NCI-H1930 (cell line): ENCODE measurements at regions not wholly inside any gene's neighbourhood (a gene's known extent, or its start where the extent isn't known, plus 50 kb on each side); places are given as distances from the start of the nearest gene placed in this dataset.
"Not testable (repeated sequence)": the region's sequence is repeated elsewhere in the genome, so short reads cannot be mapped to it uniquely, and the experiment has no call there.

ENCODE experiments used
- DNase-seq, 2 experiments: peaks; one replicate each; lab custom pipeline; 2025; lab: John Stamatoyannopoulos, UW

- no peak for DNase-seq
Measured at GRCh38 chr5:3190930-3191329, 404.7 kb upstream of the IRX1 start.

GRCh38 chr5:3190433-3190832 lies 405.2 kb upstream of the IRX1 start:
- DNase-seq, result no peak

GRCh38 chr5:3187771-3188425 lies 407.7 kb upstream of the IRX1 start:
- peak; percentile 66 to 70 for DNase-seq

GRCh38 chr5:3186736-3187405 lies 408.8 kb upstream of the IRX1 start:
- peak; percentile 63 to 88 for DNase-seq

- DNase-seq, result no peak
Measured at GRCh38 chr5:3186156-3186555, 409.5 kb upstream of the IRX1 start.

GRCh38 chr5:3185488-3185887 lies 410.1 kb upstream of the IRX1 start:
- no peak for DNase-seq

- DNase-seq, result no peak
Measured at GRCh38 chr5:3182133-3182876, 413.3 kb upstream of the IRX1 start.

- no peak for DNase-seq
Measured at GRCh38 chr5:3181671-3182070, 414.0 kb upstream of the IRX1 start.

GRCh38 chr5:3180636-3181035 lies 415.0 kb upstream of the IRX1 start:
- no peak for DNase-seq

- no peak for DNase-seq
Measured at GRCh38 chr5:3179220-3179619, 416.4 kb upstream of the IRX1 start.

- DNase-seq, result no peak
Measured at GRCh38 chr5:3177338-3177737, 418.3 kb upstream of the IRX1 start.

- DNase-seq, result no peak
Measured at GRCh38 chr5:3175416-3175815, 420.2 kb upstream of the IRX1 start.

GRCh38 chr5:3167473-3167872 lies 416.0 kb upstream of the IRX2 start:
- DNase-seq, result no peak

- DNase-seq, result no peak
Measured at GRCh38 chr5:3163626-3164025, 412.1 kb upstream of the IRX2 start.

GRCh38 chr5:3161672-3162071 lies 410.2 kb upstream of the IRX2 start:
- DNase-seq, result no peak

GRCh38 chr5:3157214-3157613 lies 405.7 kb upstream of the IRX2 start:
- DNase-seq, result no peak

- no peak for DNase-seq
Measured at GRCh38 chr5:3155717-3156116, 404.2 kb upstream of the IRX2 start.

GRCh38 chr5:3155046-3155445 lies 403.6 kb upstream of the IRX2 start:
- DNase-seq, result no peak

GRCh38 chr5:3153906-3154305 lies 402.4 kb upstream of the IRX2 start:
- DNase-seq, result no peak

- no peak for DNase-seq
Measured at GRCh38 chr5:3153226-3153858, 401.9 kb upstream of the IRX2 start.

- DNase-seq, result no peak
Measured at GRCh38 chr5:3149899-3150298, 398.4 kb upstream of the IRX2 start.

GRCh38 chr5:3147405-3147804 lies 395.9 kb upstream of the IRX2 start:
- not testable (repeated sequence) for DNase-seq

- no peak for DNase-seq
Measured at GRCh38 chr5:3145641-3146040, 394.2 kb upstream of the IRX2 start.
